ENCODE measurements at regions not wholly inside any gene's neighbourhood (a gene's known extent, or its start where the extent isn't known, plus 50 kb on each side); places are given as distances from the start of the nearest gene placed in this dataset.

- no peak for TF ChIP-seq SP1 (CRISPR knock-in tag; IDR thresholded peaks at IDR 0.05)
- no peak for TF ChIP-seq PCBP1 (IDR thresholded peaks at IDR 0.05; ENCODE audit: low read depth, low read length, poor library complexity, severe bottlenecking)
- no peak for TF ChIP-seq POLR2A (conservative IDR thresholded peaks at IDR 0.05)
- TF ChIP-seq MYC (IDR thresholded peaks at IDR 0.05; ENCODE audit: low read depth, low read length): no peak
- TF ChIP-seq MYC (CRISPR knock-in tag; IDR thresholded peaks at IDR 0.05; ENCODE audit: borderline replicate concordance, low read depth): no peak
- TF ChIP-seq ZFX (CRISPR knock-in tag; IDR thresholded peaks at IDR 0.05): no peak
- TF ChIP-seq, protein P1, sequence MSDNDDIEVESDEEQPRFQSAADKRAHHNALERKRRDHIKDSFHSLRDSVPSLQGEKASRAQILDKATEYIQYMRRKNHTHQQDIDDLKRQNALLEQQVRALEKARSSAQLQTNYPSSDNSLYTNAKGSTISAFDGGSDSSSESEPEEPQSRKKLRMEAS (CRISPR knock-in tag; IDR thresholded peaks at IDR 0.05): no peak
- TF ChIP-seq, protein P2, sequence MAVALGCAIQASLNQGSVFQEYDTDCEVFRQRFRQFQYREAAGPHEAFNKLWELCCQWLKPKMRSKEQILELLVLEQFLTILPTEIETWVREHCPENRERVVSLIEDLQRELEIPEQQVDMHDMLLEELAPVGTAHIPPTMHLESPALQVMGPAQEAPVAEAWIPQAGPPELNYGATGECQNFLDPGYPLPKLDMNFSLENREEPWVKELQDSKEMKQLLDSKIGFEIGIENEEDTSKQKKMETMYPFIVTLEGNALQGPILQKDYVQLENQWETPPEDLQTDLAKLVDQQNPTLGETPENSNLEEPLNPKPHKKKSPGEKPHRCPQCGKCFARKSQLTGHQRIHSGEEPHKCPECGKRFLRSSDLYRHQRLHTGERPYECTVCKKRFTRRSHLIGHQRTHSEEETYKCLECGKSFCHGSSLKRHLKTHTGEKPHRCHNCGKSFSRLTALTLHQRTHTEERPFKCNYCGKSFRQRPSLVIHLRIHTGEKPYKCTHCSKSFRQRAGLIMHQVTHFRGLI (CRISPR knock-in tag; IDR thresholded peaks at IDR 0.05): no peak
- TF ChIP-seq SMARCB1 (IDR thresholded peaks at IDR 0.05; ENCODE audit: insufficient read length, low read depth): no peak
- no peak for TF ChIP-seq ZNF184 (CRISPR knock-in tag; IDR thresholded peaks at IDR 0.05)
These were observed 348.6 kb downstream of the BCOR start for GRCh38 chrX:39749135-39749534.
